IMR-90 (cell line): ENCODE measurements at regions not wholly inside any gene's neighbourhood (a gene's known extent, or its start where the extent isn't known, plus 50 kb on each side); places are given as distances from the start of the nearest gene placed in this dataset.

Experiments
- BHLHE40 ChIP-seq: fragments of 150-350 bp; IDR thresholded peaks from 2 replicates; pipeline ENCODE4 v1.6.1; 2016; ENCODE audit warnings: mild to moderate bottlenecking, low read depth, low read length
- CTCF ChIP-seq: conservative IDR thresholded peaks from 2 replicates; pipeline ENCODE4 v1.5.1; 2012; ENCODE audit warnings: mild to moderate bottlenecking, low read depth, low read length, improper control_type of control experiment
- SMC3 ChIP-seq: fragments of 150-350 bp; IDR thresholded peaks from 2 replicates; pipeline ENCODE4 v1.6.1; 2016; ENCODE audit warnings: low read depth, mild to moderate bottlenecking, antibody characterized with exemption, low read length, moderate library complexity

DNA sequence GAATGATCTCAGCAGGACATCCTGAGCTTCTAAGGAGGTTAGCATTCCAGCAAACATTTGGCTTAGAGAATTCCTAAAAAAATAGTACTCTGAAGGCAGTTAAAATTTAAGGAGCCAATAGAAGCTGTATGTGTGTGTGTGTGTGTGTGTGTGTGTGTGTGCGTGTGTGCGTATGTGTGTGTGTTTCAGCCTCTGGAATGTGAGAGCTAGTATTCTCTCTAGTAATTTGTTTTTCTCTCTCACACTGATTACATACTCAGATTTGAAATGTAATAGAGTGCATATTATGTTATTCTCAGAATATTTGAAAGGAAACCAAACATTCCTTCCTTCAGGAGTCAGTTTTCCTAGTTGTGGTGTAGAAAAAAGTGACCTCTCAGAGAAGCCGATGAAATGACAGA, 279.6 kb downstream of the TMEM38B start:
- no peak for TF ChIP-seq SMC3
- TF ChIP-seq BHLHE40: no peak
- no peak for TF ChIP-seq CTCF
